Mesodermal cell (in vitro differentiated cells): ENCODE measurements at regions not wholly inside any gene's neighbourhood (a gene's known extent, or its start where the extent isn't known, plus 50 kb on each side); places are given as distances from the start of the nearest gene placed in this dataset.

ENCODE experiments used
- H3K27ac ChIP-seq: 2 replicates; pipeline ENCODE4 v1.7.0; 2013; ENCODE audit warnings: mild to moderate bottlenecking, low read depth, low read length, moderate library complexity; ENCODE audit not compliant: severe bottlenecking
- H3K36me3 ChIP-seq: 2 replicates; pipeline ENCODE4 v1.7.1; 2013; ENCODE audit warnings: mild to moderate bottlenecking, low read length, moderate library complexity; ENCODE audit not compliant: control insufficient read depth, insufficient read depth
- H3K4me1 ChIP-seq: one replicate; pipeline ENCODE4 v1.7.1; 2013; ENCODE audit warnings: mild to moderate bottlenecking, low read length; ENCODE audit not compliant: insufficient read depth, control insufficient read depth, poor library complexity, severe bottlenecking
- H3K4me3 ChIP-seq: 2 replicates; pipeline ENCODE4 v1.7.0; 2013; ENCODE audit warnings: low read length, control low read depth, mild to moderate bottlenecking; ENCODE audit not compliant: insufficient read depth, poor library complexity, severe bottlenecking; ENCODE audit errors: extremely low read depth
- H3K9me3 ChIP-seq: 2 replicates; pipeline ENCODE4 v1.7.1; 2013; ENCODE audit warnings: mild to moderate bottlenecking, low read length, moderate library complexity; ENCODE audit not compliant: control insufficient read depth
- WGBS, 2 experiments: methylation state at CpG; one replicate each; pipeline ENCODE4 v1.1.5; 2013; ENCODE audit warnings: missing lambda C conversion rate in 2 of 2; ENCODE audit not compliant: insufficient coverage in 2 of 2; 5-methylcytosine and 5-hydroxymethylcytosine counted together

- no peaks in the 10 kb centered on the region for H3K36me3 ChIP-seq
- peaks cover 10% of the 10 kb centered on the region for H3K4me1 ChIP-seq
- no peak overlapping the region for H3K27ac ChIP-seq
- WGBS, 2 experiments = 80% methylated on average over 1 of the region's 2 CpGs; no CpG with 5 or more reads in 1 of the 2 experiments
- no peaks in the 10 kb centered on the region for H3K9me3 ChIP-seq
- no peak overlapping the region for H3K4me3 ChIP-seq
Observed at GRCh38 chr2:203585516-203585915, 50.4 kb upstream of the RAPH1 start.

- no peak overlapping the region for H3K27ac ChIP-seq
- no peaks in the 10 kb centered on the region for H3K9me3 ChIP-seq
- no peaks in the 10 kb centered on the region for H3K36me3 ChIP-seq
- H3K4me1 ChIP-seq = peaks cover 10% of the 10 kb centered on the region
- WGBS, 2 experiments = 63 to 95% methylated on average over 1 to 2 of the region's 6 CpGs
- no peak overlapping the region for H3K4me3 ChIP-seq
Observed at GRCh38 chr2:203586206-203586605, 51.1 kb upstream of the RAPH1 start.

DNA sequence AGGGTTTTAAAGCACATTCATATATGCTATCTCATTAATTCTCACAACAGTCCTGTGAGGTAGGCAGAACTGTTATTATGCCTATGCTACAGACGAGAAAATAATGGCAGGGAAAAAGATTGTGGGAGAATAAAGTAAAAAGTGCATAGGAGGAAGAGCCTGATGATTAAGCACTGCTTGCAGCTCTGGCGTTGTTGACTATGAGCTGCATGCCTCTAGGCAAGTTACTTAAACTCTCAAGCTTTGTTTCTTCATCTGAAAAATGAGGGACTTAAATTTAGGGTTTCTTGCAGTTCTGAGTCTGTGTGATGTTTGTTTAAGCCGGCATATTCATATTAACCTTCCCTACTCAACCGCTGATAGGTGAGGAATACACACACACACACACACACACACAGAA is 51.6 kb upstream of the RAPH1 start:
- peaks cover 10% of the 10 kb centered on the region for H3K4me1 ChIP-seq
- H3K9me3 ChIP-seq = no peaks in the 10 kb centered on the region
- no peaks in the 10 kb centered on the region for H3K36me3 ChIP-seq
- no peak overlapping the region for H3K4me3 ChIP-seq
- no peak overlapping the region for H3K27ac ChIP-seq
- 78 to 79% methylated on average over 2 of the region's 4 CpGs for WGBS, 2 experiments

- Histone ChIP-seq H3K4me3 (no peak overlapping the region), H3K4me1 (peaks cover 6% of the 10 kb centered on the region), H3K9me3 (no peaks in the 10 kb centered on the region), H3K36me3 (no peaks in the 10 kb centered on the region), H3K27ac (no peak overlapping the region)
- no CpG with 5 or more reads among the region's 2 CpGs for WGBS, 2 experiments
Observed at GRCh38 chr2:203590496-203590895, 55.4 kb upstream of the RAPH1 start.

DNA sequence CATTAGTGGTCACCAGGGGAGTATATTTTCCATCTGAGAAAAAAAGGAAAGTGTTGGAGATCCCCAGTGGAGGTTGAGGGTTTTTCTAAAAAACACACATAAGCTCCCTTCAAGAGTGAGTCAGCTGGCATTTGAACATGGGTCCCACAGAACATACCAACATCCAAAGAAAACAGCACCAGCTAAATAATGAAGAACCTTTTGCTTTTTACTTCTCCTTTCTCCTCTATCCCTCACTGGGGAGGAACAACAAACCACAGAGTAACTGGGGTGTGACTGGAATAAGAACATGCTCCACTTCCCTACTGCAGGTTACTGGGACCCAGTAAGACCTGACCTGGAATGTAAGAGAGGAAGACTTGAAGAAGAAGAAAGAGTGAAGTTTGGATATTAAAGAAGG is 56.5 kb upstream of the RAPH1 start:
- no peak overlapping the region for H3K27ac ChIP-seq
- no peaks in the 10 kb centered on the region for H3K36me3 ChIP-seq
- no peak overlapping the region for H3K4me3 ChIP-seq
- no peaks in the 10 kb centered on the region for H3K9me3 ChIP-seq
- H3K4me1 ChIP-seq = peaks cover 4% of the 10 kb centered on the region

DNA sequence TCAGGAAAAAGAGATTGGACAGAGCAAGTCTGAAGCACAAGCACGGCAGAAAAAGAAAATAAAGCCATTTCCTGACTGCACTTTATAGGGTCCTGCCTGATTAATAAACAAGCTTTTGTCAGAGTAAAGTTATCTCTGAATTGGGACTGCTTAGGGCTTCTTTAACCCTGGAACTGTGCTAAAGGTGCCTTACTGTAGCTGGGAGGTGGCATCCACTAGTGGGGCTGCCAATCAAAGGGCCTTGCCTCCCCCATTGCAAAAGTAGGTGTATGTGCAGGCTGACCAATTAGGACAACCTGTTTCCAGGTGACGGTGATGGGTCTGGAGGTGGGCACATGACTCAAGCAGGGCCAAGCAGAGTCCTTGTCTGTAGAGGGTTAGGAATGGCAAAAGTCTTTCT is 57.4 kb upstream of the RAPH1 start:
- Histone ChIP-seq H3K9me3 (no peaks in the 10 kb centered on the region), H3K4me3 (no peak overlapping the region), H3K36me3 (no peaks in the 10 kb centered on the region), H3K4me1 (peaks cover 3% of the 10 kb centered on the region), H3K27ac (no peak overlapping the region)
- 86% methylated on average over 1 to 2 of the region's 2 CpGs for WGBS, 2 experiments

DNA sequence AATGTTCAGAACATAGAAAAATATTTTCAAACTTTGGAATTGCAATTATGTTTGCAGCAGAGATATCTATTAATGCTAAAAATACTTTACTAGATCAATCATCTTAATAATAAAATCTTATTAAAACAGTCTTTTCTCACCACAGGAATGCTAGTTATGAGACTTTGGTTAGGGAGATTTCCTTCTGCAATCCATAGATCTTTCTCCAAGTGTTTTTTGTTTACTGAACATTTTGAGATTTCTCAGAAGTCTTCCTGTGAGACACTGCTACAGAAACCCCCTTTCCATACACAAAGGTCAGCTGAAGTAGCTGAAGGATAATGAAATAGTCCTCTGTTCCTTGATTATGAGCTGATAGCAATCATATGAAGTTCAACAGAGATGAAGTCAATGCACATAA is 59.4 kb upstream of the RAPH1 start:
- H3K36me3 ChIP-seq = no peaks in the 10 kb centered on the region
- H3K4me3 ChIP-seq = no peak overlapping the region
- peaks cover 3% of the 10 kb centered on the region for H3K4me1 ChIP-seq
- no peak overlapping the region for H3K27ac ChIP-seq
- H3K9me3 ChIP-seq = no peaks in the 10 kb centered on the region

DNA sequence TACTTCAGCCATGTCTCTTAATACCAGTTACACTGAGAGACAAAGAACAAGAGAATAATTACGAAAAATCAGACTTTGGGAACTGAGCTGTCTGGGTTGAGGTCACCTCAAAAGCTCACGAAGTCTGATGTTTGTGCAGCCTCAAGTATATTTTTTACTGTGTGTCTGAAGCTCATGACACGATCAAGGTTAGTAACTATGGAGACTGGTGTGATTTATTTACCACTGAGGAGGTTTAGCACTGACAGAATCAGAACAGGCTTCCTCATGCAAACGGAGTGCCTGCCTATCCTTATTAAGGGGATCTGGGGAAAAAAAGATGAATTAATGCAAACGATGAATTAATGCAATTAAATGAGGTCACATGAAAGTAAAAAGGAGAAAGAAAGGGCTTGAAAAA is 61.1 kb upstream of the RAPH1 start:
- WGBS, 2 experiments = 90 to 100% methylated on average over 5 of the region's 5 CpGs

GRCh38 chr2:203599509-203599908 is 64.4 kb upstream of the RAPH1 start:
- no peaks in the 10 kb centered on the region for H3K36me3 ChIP-seq
- no peak overlapping the region for H3K27ac ChIP-seq
- 88 to 96% methylated on average over 4 of the region's 4 CpGs for WGBS, 2 experiments
- no peaks in the 10 kb centered on the region for H3K9me3 ChIP-seq
- H3K4me3 ChIP-seq = no peak overlapping the region
- peaks cover 3% of the 10 kb centered on the region for H3K4me1 ChIP-seq

More for the DNA sequence above, 61.1 kb upstream of the RAPH1 start:
- Histone ChIP-seq H3K4me1 (peaks cover 3% of the 10 kb centered on the region), H3K9me3 (no peaks in the 10 kb centered on the region), H3K4me3 (no peak overlapping the region), H3K27ac (peak overlapping the region; percentile 23), H3K36me3 (no peaks in the 10 kb centered on the region)

DNA sequence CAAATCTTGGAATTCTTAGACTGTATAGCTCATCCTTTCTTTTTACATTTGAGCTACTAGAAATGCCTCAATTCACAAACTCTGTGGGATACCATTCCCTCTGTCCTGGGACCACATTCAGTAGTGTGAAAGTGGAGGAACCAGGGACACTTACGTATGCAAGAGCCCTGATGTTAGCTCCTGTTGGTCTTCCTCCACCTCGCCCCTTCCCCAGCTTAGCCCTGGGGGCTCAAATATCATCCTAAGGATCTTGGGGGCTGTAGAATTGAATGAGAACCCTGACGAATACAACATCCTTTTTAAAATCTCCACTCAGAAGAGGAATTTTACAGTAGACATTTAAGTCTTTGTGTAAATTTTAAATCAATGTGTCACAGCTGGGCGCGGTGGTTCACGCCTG is 65.2 kb upstream of the RAPH1 start:
- H3K27ac ChIP-seq = no peak overlapping the region
- WGBS, 2 experiments = 90 to 95% methylated on average over 3 to 5 of the region's 6 CpGs

DNA sequence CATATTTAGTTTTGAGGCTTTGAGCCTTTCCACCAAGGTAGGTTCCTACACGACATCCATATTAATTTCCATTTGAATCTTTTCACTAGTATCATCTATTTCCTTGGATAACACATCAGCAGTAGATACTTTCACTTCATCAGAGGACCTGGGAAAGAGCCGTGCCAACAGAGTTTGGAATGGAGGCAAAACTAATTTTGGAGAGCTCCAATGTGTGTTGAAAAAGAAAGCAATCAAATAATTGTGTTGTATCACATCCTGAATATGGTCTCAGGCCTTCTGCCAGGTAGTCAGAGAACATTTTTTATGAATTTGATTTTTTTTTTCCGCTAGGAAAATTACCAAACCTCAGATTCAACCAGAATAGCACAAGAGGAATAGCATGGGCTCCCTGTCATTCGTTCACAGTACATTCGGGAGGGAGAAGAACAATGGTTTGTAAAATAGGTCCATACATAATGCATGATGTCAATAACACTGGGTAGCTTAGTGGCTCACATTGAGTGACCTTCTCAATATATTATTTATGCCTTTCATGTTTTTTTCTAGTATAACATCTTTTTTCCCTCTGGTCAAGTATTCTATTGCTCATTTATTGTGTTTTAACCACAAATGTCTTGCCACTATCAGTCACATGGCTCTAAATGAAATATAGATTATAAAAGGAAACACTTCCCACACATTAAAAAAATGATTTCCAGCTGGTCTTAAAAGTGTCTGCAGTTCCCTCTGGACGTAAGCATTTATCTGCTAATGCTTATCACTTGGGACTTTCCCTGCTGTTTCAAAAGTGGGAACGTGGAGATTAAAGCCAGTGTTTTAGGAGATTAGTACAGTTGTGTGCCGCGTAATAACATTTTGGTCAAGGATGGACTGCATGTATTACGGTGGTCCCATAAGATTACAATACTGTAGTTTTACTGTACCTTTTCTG is 68.6 kb upstream of the RAPH1 start:
- no peak overlapping the region for H3K27ac ChIP-seq
- H3K4me1 ChIP-seq = no peaks in the 10 kb centered on the region
- WGBS, 2 experiments = 93 to 100% methylated on average over 3 of the region's 10 CpGs
- H3K36me3 ChIP-seq = no peaks in the 10 kb centered on the region
- no peak overlapping the region for H3K4me3 ChIP-seq
- H3K9me3 ChIP-seq = no peaks in the 10 kb centered on the region

More for the DNA sequence above, 65.2 kb upstream of the RAPH1 start:
- H3K4me3 ChIP-seq = no peak overlapping the region
- H3K9me3 ChIP-seq = no peaks in the 10 kb centered on the region
- H3K4me1 ChIP-seq = no peaks in the 10 kb centered on the region
- H3K36me3 ChIP-seq = no peaks in the 10 kb centered on the region
